Smooth muscle cell (in vitro differentiated cells): ENCODE measurements at regions not wholly inside any gene's neighbourhood (a gene's known extent, or its start where the extent isn't known, plus 50 kb on each side); places are given as distances from the start of the nearest gene placed in this dataset.

Experiments used
- DNase-seq: peaks from one replicate; lab custom pipeline; 2025; ENCODE audit not compliant: unreplicated experiment; lab: John Stamatoyannopoulos, UW
- H2AFZ ChIP-seq: fragments of 200-600 bp; sonication (generic); 2 replicates; pipeline ENCODE4 v1.6.0; 2016; ENCODE audit warnings: antibody characterized with exemption, low read depth, mild to moderate bottlenecking
- H3F3A ChIP-seq: fragments of 200-600 bp; sonication (generic); 2 replicates; pipeline ENCODE4 v1.6.0; 2017; ENCODE audit warnings: antibody characterized with exemption, low read depth
- H3K27ac ChIP-seq: fragments of 200-600 bp; sonication (generic); 2 replicates; pipeline ENCODE4 v1.5.1; 2016; ENCODE audit warnings: low read depth, mild to moderate bottlenecking
- H3K27me3 ChIP-seq: fragments of 200-600 bp; sonication (generic); 2 replicates; pipeline ENCODE4 v1.6.1; 2016; ENCODE audit warnings: low read depth, mild to moderate bottlenecking
- H3K36me3 ChIP-seq: fragments of 200-600 bp; sonication (generic); 2 replicates; pipeline ENCODE4 v1.5.1; 2016; ENCODE audit warnings: low read depth
- H3K4me1 ChIP-seq: fragments of 200-600 bp; sonication (generic); 2 replicates; pipeline ENCODE4 v1.5.1; 2016; ENCODE audit warnings: low read depth
- H3K4me2 ChIP-seq: fragments of 200-600 bp; sonication (generic); 2 replicates; pipeline ENCODE4 v1.6.0; 2016; ENCODE audit warnings: mild to moderate bottlenecking
- H3K4me3 ChIP-seq: fragments of 200-600 bp; sonication (generic); 2 replicates; pipeline ENCODE4 v1.5.1; 2016; ENCODE audit warnings: mild to moderate bottlenecking
- H3K79me2 ChIP-seq: fragments of 200-600 bp; sonication (generic); 2 replicates; pipeline ENCODE4 v1.6.0; 2016; ENCODE audit warnings: low read depth, mild to moderate bottlenecking
- H3K9ac ChIP-seq: fragments of 200-600 bp; sonication (generic); 2 replicates; pipeline ENCODE4 v1.6.0; 2016; ENCODE audit warnings: low read depth
- H3K9me3 ChIP-seq: fragments of 200-600 bp; sonication (generic); replicated peaks from 2 replicates; pipeline ENCODE4 v1.5.1; 2016; ENCODE audit warnings: low read depth
- H4K20me1 ChIP-seq: fragments of 200-600 bp; sonication (generic); 2 replicates; pipeline ENCODE4 v1.6.0; 2016; ENCODE audit warnings: low read depth
- WGBS: methylation state at CpG from one replicate; pipeline ENCODE4 v1.1.7; 2016; ENCODE audit warnings: low lambda C conversion rate; 5-methylcytosine and 5-hydroxymethylcytosine counted together
- TF ChIP-seq, protein P1 (sequence below): fragments of 200-600 bp; sonication (generic); IDR thresholded peaks from 2 replicates; pipeline ENCODE4 v1.5.1; 2017; ENCODE audit warnings: borderline replicate concordance, mild to moderate bottlenecking, antibody characterized with exemption; ENCODE audit not compliant: insufficient read depth, poor library complexity, severe bottlenecking

DNA sequence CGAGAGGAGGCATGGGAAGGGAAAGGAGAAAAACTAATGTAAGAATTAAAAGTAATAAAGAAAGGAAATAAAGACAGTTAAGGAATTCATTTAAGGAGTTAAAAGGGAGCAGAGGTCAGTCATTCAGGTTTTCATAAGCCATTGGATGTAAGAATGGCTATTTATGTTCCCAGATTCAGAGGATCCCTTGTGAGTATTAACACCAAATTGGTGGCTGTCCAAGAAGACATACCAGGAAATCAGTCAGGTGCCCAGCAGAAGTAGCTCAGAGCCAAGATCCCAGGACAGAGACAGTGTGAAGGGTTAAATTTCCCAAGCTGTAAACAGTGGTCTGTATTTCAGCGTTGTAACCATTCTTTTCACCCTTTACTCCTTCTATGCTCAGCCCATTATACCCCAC lies 550.4 kb downstream of the BCL11A start:
- WGBS: 80% methylated on average over 2 of the region's 2 CpGs
- H3K4me2 ChIP-seq: no peak overlapping the region
- TF ChIP-seq, protein P1, sequence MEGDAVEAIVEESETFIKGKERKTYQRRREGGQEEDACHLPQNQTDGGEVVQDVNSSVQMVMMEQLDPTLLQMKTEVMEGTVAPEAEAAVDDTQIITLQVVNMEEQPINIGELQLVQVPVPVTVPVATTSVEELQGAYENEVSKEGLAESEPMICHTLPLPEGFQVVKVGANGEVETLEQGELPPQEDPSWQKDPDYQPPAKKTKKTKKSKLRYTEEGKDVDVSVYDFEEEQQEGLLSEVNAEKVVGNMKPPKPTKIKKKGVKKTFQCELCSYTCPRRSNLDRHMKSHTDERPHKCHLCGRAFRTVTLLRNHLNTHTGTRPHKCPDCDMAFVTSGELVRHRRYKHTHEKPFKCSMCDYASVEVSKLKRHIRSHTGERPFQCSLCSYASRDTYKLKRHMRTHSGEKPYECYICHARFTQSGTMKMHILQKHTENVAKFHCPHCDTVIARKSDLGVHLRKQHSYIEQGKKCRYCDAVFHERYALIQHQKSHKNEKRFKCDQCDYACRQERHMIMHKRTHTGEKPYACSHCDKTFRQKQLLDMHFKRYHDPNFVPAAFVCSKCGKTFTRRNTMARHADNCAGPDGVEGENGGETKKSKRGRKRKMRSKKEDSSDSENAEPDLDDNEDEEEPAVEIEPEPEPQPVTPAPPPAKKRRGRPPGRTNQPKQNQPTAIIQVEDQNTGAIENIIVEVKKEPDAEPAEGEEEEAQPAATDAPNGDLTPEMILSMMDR: no peak
- DNase-seq: no peak
- H3K27ac ChIP-seq: no peak overlapping the region
- no peaks in the 10 kb centered on the region for H3K4me1 ChIP-seq
- H4K20me1 ChIP-seq: no peaks in the 10 kb centered on the region
- H3K27me3 ChIP-seq: no peaks in the 10 kb centered on the region
- no peak overlapping the region for H3K9ac ChIP-seq
- no peaks in the 10 kb centered on the region for H3K9me3 ChIP-seq
- no peaks in the 10 kb centered on the region for H3K79me2 ChIP-seq
- H3K4me3 ChIP-seq: no peak overlapping the region
- no peaks in the 10 kb centered on the region for H3K36me3 ChIP-seq
- H2AFZ ChIP-seq: no peak overlapping the region
- no peaks in the 10 kb centered on the region for H3F3A ChIP-seq

- Histone ChIP-seq H3K27me3 (no peaks in the 10 kb centered on the region), H4K20me1 (no peaks in the 10 kb centered on the region), H2AFZ (no peak overlapping the region), H3K36me3 (no peaks in the 10 kb centered on the region), H3K4me2 (no peak overlapping the region), H3K79me2 (no peaks in the 10 kb centered on the region), H3F3A (no peaks in the 10 kb centered on the region), H3K9ac (no peak overlapping the region), H3K27ac (no peak overlapping the region), H3K9me3 (no peaks in the 10 kb centered on the region), H3K4me3 (no peak overlapping the region), H3K4me1 (no peaks in the 10 kb centered on the region)
- TF ChIP-seq, protein P1: no peak
- no peak for DNase-seq
- WGBS: 63% methylated on average over 3 of the region's 3 CpGs
These were observed 551.1 kb downstream of the BCL11A start for GRCh38 chr2:60002183-60002867.

GRCh38 chr2:60000686-60001085 lies 552.8 kb downstream of the BCL11A start:
- no peak overlapping the region for H3K4me3 ChIP-seq
- H3K27me3 ChIP-seq: no peaks in the 10 kb centered on the region
- no peaks in the 10 kb centered on the region for H3K9me3 ChIP-seq
- H4K20me1 ChIP-seq: no peaks in the 10 kb centered on the region
- H3F3A ChIP-seq: no peaks in the 10 kb centered on the region
- no peak overlapping the region for H3K27ac ChIP-seq
- H3K36me3 ChIP-seq: no peaks in the 10 kb centered on the region
- no peak overlapping the region for H2AFZ ChIP-seq
- H3K4me1 ChIP-seq: no peaks in the 10 kb centered on the region
- H3K9ac ChIP-seq: no peak overlapping the region
- no peak overlapping the region for H3K4me2 ChIP-seq
- no peak for DNase-seq
- TF ChIP-seq, protein P1: no peak
- no peaks in the 10 kb centered on the region for H3K79me2 ChIP-seq

GRCh38 chr2:59998324-59998723 lies 555.1 kb downstream of the BCL11A start:
- H3K9ac ChIP-seq: no peak overlapping the region
- TF ChIP-seq, protein P1: no peak
- H3K27me3 ChIP-seq: no peaks in the 10 kb centered on the region
- no peak overlapping the region for H3K4me2 ChIP-seq
- H3K4me1 ChIP-seq: no peaks in the 10 kb centered on the region
- DNase-seq: no peak
- H3K9me3 ChIP-seq: no peaks in the 10 kb centered on the region
- no peak overlapping the region for H3K4me3 ChIP-seq
- no peaks in the 10 kb centered on the region for H3K36me3 ChIP-seq
- no peaks in the 10 kb centered on the region for H3F3A ChIP-seq
- H3K27ac ChIP-seq: no peak overlapping the region
- H2AFZ ChIP-seq: no peak overlapping the region
- no peaks in the 10 kb centered on the region for H4K20me1 ChIP-seq
- no peaks in the 10 kb centered on the region for H3K79me2 ChIP-seq
